NCI-H1105 treated with DMSO at 0.1 percent for 48 hours (cell line): ENCODE measurements at regions not wholly inside any gene's neighbourhood (a gene's known extent, or its start where the extent isn't known, plus 50 kb on each side); places are given as distances from the start of the nearest gene placed in this dataset.

Experiments
- DNase-seq: peaks from one replicate; lab custom pipeline; 2025; lab: John Stamatoyannopoulos, UW

DNA sequence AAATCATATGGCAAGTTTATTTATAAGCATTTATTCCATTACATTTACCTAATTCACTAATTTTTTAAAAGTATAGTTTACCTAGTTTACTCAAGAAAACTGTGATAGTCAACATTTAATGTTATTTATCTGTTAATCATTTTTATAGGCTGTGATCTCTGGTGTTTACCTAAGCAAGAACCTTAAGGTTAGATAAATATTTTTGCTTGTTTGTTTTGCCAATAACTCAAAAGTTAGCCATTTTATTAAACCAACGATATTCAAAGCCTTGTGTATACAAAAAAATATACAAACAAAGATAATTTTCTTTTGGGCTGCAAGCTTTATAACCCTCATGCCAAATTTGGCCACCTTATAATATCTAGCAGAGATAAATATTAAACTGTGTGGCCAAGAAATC is 157.3 kb downstream of the SLCO1B3 start:
- DNase-seq, result no peak

- no peak for DNase-seq
Measured at GRCh38 chr12:20969766-20970165, 159.3 kb downstream of the SLCO1B3 start.

- DNase-seq, result no peak
Measured at GRCh38 chr12:20985399-20985798, 145.6 kb upstream of the SLCO1B1 start.

DNA sequence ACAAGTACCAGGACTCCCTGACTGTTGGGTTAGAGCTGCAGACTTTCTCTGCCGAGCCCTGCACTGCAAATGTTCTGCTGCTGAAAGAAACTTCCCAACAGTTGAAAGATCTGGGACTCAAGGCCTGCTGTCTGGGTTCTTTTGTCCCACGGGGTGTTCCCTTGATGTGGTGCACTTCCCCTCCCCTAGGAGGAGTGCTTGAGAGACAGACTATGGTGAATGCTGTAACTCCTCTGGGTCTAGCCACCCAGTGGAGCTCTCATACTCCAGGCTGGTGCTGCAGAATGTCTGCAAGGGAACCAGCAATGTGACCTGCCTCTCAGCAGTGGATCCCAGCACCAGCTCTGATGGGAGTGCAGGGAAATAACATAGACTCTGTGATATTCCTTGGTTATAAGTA is 129.2 kb upstream of the SLCO1B1 start:
- DNase-seq, result no peak

DNA sequence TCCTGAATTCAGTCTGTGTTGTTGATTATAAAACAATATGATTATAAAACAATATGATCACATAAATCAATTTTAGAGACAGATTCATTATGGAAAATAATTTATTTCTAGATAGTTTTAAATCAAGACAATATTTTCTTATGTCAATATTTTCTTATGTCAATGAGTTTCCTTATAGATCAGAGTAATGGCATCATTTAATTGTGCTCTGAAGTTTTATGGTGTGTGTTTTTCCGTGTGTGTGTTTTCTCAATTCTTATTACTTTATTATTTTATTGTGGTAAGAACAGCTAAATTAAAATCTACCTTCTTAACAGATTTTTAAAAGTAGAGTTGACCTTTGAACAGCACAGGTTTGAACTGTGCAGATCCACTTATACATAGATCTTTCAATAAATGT is 105.3 kb upstream of the SLCO1B1 start:
- no peak for DNase-seq

GRCh38 chr12:21026302-21026701 is 104.7 kb upstream of the SLCO1B1 start:
- DNase-seq, result peak; percentile 26

- no peak for DNase-seq
Measured at GRCh38 chr12:21054334-21054733, 76.7 kb upstream of the SLCO1B1 start.

- DNase-seq, result peak; percentile 34
Measured at GRCh38 chr12:21065845-21066244, 65.1 kb upstream of the SLCO1B1 start.

- no peak for DNase-seq
Measured at GRCh38 chr12:21073129-21073528, 57.9 kb upstream of the SLCO1B1 start.

- no peak for DNase-seq
Measured at GRCh38 chr12:21073822-21074460, 57.1 kb upstream of the SLCO1B1 start.
